Activated naive CD4-positive, alpha-beta T cell treated with anti-CD3 and anti-CD28 coated beads, Interleukin-2, amount 50 U/mL, for 16 hours (primary cell): ENCODE measurements at regions not wholly inside any gene's neighbourhood (a gene's known extent, or its start where the extent isn't known, plus 50 kb on each side); places are given as distances from the start of the nearest gene placed in this dataset.
"Not testable (repeated sequence)": the region's sequence is repeated elsewhere in the genome, so short reads cannot be mapped to it uniquely, and the experiment has no call there.

ENCODE experiments used
- DNase-seq: peaks from one replicate; pipeline ENCODE4 v3.0.0-alpha.2; 2020

DNA sequence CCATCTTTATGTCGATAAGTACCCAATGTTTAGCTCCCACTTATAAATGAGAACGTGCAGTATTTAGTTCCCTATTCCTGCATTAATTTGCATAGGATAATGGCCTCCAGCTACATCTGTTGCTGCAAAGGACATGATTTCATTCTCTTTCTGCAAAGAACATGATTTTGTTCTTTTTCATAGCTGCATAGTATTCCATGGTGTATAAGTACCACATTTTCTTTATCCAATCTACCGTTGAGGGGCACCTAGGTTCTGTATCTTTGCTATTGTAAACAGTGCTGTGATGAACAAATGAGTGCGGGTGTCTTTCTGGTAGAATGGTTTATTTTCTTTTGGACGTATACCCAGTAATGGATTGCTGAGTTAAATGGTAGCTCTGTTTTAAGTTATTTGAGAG is 63.0 kb downstream of the HLX start:
- no peak for DNase-seq

DNA sequence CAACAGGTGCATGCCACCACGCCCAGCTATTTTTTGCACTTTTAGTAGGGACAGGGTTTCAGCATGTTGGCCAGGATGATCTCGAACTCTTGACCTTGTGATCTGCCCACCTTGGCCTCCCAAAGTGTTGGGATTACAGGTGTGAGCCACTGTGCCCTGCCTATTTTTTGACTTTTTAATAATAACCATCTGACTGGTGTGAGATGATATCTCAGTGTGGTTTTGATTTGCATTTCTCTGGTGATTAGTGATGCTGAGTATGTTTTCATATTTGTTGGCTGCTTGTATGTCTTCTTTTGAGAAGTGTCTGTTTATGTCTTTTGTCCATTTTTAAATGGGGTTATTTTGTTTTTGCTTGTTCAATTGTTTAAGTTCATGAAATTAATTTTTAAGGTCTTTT is 63.7 kb downstream of the HLX start:
- DNase-seq, result not testable (repeated sequence)

DNA sequence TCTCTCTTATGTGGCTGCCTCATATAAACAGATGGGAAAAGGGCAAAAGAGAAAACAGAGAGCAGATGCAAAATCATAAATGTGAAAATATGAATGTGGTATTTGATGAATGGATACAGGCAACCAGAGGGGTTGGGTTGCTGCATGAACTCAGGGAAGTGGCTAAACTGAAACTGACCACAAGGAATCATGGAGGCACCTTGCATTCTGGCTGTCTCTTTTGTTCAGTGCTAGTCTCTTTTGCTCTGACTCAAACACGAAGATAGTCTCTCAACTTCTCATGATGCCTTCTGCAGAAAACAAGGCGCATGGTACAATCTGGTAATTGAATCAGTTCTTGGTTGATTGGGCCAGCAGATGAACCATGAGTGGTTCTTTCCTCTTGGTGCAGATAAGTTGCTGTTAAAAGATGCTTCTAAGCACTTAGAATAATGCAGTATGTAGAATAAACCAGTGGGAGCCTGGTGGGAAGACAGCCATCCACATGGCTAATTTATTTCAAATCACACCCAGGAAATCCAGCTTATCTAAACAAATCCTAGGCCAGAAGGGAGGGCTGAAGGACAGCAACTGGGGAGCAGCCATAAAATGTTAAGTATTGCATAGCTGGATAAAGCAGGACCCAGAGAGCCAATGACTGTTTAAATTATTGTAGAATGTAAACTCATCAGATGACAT is 64.2 kb downstream of the HLX start:
- DNase-seq, result no peak

DNA sequence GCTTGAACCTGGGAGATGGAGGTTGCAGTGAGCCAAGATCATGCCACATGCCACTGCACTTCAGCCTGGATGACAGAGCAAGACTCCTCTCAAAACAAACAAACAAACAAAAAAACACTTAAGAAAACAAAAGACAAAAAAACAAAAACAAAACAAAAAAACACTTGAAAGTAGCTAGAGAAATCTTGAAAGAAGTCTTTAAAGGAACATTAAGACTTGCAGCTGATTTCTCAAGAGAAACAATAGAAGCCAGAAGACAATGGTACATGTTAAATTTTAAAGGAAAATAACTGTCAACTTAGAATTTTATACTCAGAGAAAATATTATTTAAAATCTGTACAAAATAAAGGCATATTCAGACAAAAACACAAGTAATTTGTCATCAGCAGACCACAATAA is 71.3 kb downstream of the HLX start:
- DNase-seq, result no peak

DNA sequence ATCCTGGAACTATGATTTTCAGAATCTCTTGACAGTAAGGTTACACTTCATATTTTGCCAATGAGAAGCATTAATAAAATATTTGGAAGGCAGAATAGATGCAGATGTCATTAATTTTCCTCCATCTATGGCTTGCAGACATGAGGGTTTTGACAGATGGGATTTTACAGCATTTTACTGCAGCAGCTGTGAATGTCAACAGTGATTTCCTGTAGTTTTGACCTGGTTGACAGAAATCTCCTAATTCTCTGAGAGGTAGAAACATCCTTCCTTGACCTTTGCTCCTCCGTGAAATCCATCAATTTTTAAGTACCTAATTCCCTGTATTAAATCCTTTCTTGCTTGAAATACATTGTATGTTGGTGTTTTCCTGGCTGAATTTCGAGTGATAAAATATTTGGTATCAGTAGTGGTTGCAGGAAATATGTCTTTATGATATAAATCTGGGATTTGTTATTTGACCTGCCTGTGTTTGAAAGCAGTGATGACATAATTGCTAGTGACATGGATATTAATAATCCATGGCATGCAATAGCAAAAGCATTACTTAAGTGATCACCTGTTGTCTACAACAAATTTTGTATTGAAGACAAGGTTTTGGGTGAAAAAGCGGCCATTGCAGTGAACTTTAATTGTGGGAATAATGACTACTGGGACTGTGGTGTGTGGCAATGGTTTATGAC is 73.9 kb downstream of the HLX start:
- no peak for DNase-seq

DNA sequence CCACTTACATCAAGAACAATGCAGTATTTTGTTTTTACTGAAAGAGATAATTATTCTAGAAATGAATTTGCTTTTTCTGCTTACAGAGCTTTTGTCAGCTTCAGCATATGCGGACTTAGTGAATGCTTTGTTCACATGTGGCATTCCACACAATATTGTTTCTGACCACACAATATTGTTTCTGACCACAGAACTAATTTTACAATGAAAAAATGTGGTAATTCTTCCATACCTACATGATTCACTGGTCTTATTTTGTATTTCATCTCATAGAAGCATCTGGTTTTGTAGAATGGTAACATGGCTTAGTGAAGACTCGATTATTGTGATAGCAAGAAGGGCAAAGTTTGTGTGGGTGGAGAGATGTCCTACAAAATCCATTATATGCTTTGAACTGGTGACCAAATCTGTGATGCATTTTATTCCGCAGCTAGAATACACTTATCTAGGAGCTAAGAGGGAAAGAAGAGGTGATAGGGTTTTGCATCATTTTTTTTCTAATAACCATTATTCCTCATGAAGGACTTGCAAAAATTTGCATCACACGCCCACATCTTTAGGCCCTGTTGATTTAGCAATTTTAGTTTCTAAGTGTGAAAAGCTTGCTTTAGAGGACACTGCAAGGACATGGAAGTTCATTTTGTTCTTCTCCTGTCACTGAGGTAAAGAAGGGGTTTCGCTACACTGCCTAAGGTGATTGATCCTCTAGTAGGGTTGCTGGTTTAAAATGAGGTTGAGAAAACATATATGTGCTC is 75.3 kb downstream of the HLX start:
- DNase-seq, result no peak

DNA sequence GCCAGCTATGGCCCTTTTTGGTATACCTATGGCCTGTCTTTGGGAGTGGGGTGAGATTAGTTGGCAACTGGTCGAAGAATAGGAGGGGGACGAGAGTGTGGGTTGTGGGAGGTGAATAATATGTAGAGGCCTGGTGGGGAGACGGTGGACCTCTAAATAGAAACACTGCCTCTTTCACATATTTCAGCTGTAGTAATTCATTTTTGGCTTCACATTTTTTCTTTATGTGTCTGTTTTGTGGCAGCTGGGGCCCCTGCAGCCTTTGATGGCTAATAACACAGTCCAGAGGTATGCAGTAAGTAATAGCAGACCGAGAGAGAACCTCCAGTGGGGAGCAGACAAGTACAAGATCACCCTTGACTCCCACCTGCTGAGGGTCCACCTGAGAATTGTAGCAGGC is 75.9 kb downstream of the HLX start:
- DNase-seq, result no peak

DNA sequence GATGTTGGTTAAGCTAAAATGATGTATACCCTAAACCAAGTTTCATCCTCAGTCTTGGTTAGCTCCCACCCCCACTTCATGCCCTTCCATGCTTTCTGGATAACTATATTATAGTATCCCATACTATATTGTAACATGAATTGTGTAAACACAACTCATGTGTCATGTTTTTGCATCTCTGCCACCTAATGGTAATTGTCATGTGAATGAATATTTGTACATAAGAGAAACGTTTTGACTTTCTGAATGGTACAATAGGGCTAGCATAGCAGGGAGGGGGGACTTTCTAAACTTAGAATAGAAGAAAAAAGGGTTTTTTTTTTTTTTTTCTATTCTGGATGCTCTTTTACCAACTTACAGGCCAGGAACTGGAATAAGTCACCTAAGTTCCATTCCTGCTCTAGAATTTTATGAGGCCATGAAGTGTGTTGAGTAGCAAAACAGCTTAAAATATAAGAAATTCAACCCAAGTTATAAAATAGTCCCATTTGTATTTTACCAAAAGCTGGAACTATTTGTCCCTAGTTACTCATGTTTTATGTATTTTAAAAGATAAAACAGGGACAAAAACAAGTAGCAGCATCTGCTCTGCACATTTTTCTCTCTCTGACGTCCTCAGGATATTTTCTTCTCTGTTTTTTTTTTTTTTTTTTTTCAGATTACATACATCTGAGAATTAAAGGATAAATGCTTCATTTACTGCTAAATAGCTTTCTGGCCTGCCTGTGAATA is 77.4 kb downstream of the HLX start:
- DNase-seq, result no peak

DNA sequence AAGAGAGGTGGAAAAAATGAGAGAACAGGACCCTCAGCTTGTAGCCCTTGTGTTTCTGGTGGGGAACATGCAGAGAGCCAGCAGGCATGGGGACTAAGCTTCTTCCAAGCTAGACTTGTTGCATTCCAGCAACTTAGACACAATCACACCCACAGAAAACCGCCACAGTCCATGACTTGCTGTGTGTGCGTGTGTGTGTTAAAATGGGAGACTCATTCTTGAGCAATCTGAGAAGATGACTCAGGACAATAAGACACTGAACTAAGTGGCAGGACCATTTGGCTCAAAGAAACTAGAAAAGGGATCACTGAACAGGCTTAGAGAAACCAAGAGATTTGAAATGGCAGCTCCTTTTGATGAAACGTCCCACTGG is 78.0 kb downstream of the HLX start:
- no peak for DNase-seq

DNA sequence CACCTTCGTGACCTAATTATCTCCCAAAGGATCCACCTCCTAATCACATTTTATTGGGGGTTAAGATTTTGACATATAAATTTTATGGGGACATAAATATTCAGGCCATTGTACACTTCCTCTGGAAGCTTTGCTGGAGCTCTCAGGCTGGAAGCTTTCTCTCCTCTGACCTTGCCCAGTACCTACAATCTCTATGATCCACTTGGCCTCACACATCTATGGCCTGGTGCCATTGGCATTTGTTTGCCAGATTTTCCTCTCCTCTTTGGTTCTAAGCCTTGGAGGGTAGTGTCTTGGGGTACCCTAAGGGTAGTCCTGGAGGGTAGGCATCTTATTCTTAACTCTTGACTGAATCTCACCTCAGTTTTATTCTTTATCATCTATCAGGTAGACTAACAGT is 79.0 kb downstream of the HLX start:
- no peak for DNase-seq

DNA sequence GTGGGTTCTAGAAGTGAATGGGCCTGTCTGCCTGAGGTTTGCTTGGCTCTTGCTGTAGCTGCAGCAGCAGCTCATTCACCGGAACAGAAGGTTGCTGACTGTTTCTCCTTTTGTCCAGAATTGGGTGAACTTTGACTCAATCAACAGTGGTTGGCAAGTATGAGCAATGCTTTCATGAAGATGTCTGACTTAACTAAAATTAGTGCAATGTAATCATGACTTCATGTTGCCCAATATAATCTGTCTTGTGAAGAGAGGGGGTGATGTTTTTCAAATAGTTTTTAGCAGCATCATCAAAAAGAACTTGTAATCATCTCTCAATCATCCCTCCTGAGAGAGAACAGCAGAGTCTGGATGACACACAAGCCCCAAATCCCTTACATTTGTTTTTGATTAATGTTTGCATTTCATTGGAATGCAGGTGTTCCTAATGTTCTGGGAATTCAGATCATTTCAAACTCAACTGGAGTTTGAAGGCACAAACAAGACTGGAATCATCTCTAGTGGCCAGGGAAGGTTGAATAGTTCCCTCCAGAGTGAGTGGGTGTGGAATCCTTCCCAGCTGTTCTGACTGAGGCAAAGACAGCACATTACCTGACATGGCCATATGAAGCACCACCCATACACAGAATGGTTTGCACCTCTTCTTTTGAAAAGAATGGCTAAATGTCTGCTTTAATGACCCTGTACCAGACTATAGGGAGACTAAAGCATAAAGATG is 82.9 kb downstream of the HLX start:
- no peak for DNase-seq

DNA sequence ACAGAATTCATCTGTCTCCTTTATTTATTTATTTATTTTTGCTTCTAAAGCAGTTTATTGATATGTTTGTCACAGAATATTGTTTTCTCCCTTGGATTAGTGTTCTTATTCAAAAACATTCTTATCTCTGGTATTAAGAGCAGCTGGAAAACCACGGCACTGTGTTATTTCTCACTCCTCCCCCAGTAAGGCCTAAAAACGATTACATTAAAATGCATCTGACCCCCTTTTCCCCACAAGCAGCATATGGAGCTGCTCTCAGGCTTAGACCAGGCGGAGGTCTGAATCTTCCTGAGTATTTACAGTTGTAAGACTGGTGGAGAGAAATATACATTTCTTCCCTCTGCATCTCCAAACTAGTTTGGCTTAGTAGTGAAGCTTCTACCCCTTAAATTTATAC is 86.8 kb downstream of the HLX start:
- no peak for DNase-seq

DNA sequence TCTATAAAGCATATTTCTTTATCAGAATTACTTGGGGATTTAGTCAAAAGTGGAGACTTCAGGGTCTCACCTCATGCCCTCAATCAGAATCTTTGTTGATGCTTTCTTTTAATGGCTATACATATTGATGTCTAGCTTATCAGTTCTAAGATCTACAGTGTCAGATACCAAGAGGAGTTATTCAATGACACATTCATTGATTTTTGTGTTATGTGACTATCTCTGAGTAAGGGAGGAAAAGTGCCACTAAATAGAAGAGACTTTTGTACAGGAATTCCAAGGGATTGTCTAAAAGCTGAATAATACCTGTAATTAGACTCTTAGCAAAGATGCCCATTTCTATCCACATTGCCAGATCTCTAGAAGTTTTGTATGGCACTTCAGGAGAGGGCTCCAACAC is 87.2 kb downstream of the HLX start:
- DNase-seq, result no peak

DNA sequence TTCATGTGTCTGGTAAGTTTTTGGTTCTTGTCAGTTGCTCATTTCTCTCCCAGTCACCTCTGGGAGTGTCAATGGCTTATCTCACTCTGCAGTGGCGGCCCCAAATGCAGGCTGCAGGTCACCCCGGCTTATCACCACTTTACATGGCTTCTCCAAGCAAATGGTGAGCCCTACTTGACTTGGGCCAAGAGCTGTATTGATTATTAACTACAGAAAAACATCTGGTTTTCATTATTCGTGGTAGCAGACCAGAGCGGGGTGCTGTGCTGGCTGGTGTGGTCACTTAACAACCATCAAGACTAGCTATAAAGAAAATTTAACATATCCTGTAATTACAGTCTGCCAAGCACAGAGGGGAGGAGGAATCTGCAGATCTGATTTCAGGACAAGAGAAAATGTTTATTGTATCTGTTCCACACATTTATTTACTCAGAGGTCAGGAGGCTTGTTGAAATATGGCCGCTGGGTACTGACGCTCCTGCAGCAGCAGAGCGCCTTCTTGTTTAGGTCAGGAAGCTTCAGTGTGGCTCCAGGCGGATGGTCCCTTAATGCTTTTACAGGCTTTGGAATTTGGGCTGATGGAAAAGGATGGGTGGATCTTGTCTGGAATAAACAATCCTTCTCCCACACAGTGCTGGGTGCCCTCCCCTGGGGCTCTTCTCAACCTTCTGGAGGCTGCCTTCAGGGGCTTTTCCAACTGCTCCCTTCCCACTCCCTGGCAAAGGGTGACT is 87.8 kb downstream of the HLX start:
- no peak for DNase-seq

DNA sequence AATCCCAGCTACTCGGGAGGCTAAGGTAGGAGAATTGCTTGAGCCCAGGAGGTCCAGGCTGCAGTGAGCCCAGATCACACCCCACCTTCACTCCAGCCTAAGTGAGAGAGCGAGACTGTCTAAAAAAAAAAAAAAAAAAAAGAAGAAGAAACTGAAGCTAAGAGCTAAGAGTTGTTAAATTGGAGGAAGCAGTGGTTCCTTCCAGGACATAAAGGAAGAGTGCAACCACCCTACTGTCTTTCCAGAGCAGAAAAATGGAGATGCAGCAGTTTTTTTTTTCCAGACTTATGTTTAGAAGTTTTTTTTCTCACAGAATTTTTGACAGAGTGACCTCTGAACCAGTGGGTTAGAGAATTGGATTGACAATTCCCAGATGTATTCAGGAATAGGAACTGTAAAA is 88.7 kb downstream of the HLX start:
- DNase-seq, result no peak

DNA sequence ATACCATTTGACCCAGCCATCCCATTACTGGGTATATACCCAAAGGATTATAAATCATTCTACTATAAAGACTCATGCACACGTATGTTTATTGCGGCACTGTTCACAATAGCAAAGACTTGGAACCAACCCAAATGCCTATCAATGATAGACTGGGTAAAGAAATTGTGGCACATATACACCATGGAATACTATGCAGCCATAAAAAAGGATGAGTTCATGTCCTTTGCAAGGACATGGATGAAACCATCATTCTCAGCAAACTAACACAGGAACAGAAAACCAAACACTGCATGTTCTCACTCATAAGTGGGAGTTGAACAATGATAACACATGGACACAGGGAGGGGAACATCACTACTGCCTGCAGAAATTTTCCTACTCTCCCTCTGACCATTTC is 90.0 kb downstream of the HLX start:
- DNase-seq, result not testable (repeated sequence)

DNA sequence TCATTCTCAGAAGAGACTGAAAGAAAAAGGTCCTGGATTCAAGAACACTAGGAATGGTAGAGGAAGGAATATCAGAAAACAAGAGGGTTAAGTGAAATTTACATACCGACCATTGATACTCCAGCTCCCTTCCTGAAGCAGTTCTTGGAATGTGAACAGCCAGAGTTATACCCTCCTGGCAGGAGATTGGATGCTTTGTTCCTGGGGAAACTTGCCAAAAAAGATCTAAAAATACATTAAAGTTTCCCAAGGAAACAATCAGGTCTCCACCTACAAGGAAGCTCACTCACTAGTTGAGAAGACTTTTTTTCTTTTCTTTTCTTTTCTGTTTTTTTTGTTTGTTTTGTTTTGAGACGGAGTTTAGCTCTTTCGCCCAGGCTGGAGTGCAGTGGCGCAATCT is 91.1 kb downstream of the HLX start:
- DNase-seq, result no peak

DNA sequence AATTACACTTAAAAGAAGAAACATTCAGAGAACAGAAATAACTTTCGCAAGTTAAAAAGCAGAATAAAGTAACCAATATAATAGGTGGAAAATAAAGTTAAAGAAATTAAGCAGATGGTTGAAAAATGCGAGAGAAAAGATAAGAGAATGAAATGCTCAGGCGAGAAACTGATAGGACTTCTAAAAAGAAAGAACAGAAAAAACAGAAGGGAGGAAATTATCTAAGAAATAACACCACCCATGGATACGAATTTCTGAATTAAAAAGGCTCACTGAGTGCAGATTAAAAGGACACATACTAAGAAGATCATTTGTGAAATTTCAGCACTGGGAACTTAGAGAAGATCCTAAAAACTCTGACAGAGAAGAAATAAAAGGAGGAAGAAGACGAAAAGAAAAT is 92.0 kb downstream of the HLX start:
- no peak for DNase-seq

DNA sequence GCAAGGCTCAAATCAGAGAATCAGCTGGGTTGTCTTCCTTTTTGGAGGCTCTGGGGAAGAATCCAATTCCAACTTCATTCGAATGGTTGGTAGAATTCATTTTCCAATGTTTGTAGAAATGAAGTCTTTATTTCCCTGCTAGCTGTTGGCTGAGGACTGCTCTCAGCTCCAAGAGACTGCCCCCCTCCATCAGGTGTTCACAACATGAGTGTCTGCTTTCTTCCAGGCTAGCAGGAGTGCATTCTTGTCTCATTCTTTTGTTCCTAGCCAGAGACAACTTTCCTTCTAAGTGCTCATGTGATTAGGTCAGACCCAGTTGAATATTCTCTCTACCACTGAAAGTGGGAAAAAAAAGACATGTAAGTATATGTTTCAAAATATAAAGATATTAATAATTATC is 95.2 kb downstream of the HLX start:
- no peak for DNase-seq

DNA sequence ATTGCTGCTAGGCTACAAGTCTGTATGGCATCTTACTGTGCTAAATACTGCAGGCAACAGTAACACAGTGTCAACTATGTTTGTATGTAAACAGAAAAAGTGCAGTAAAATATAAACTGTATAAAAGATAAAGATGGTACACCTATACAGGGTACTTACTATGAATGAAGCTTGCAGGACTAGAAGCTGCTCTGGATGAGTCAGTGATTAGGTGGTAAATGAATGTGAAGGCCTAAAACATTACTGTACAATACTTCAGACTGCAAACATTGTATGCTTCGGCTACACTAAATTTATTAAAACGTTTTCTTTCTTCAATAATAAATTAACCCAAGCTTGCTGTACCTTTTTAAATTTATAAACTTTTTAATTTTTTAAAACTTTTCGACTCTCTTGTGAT is 97.1 kb downstream of the HLX start:
- no peak for DNase-seq

DNA sequence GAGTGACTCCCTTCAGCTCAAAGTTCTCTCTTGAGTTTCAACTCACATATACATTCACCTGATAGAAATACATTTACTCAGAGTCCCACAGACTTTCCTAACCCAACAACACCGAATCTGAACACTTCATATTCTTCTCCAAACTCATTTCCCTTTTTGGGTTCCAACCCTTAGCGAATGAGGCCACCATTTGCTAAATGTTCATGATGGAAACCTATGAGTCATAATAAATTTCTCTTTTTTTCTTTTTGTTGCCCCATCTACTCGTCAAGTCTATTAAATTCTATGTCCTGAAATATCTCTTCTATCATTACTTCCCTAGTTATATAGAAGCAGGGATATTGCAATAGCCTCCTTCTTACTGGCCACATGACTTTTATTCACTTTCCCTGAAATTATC is 100.1 kb downstream of the HLX start:
- DNase-seq, result no peak

DNA sequence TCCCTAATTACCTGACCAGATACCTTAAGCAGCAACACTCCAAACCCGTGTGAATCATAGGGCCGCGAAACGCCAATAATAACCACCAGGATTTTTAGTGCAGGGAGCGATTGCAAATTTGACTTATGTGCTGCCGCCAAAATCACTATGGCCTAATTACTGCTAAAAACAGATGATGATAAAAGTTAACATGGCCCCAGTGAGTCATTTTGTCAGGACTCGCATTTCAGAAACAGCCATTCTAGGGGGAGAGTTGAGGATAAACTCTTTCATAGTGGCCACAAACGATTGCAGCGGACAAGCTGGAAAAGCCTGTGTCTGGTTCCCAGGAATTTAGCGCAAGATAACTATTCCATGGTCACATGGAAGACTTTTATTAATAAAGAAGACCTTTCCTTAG is 103.4 kb downstream of the HLX start:
- DNase-seq, result no peak
